NB4 (cell line): ENCODE measurements at regions not wholly inside any gene's neighbourhood (a gene's known extent, or its start where the extent isn't known, plus 50 kb on each side); places are given as distances from the start of the nearest gene placed in this dataset.
A peak's percentile ranks its signal among the peaks of the same experiment; 100 is the strongest.

ENCODE experiments used
- CTCF ChIP-seq: IDR thresholded peaks from one replicate; pipeline ENCODE4 v1.5.1; 2012; ENCODE audit warnings: low read depth, low read length
- MAX ChIP-seq: IDR thresholded peaks from 2 replicates; pipeline ENCODE4 v1.6.1; 2011; ENCODE audit warnings: low read depth, low read length

DNA sequence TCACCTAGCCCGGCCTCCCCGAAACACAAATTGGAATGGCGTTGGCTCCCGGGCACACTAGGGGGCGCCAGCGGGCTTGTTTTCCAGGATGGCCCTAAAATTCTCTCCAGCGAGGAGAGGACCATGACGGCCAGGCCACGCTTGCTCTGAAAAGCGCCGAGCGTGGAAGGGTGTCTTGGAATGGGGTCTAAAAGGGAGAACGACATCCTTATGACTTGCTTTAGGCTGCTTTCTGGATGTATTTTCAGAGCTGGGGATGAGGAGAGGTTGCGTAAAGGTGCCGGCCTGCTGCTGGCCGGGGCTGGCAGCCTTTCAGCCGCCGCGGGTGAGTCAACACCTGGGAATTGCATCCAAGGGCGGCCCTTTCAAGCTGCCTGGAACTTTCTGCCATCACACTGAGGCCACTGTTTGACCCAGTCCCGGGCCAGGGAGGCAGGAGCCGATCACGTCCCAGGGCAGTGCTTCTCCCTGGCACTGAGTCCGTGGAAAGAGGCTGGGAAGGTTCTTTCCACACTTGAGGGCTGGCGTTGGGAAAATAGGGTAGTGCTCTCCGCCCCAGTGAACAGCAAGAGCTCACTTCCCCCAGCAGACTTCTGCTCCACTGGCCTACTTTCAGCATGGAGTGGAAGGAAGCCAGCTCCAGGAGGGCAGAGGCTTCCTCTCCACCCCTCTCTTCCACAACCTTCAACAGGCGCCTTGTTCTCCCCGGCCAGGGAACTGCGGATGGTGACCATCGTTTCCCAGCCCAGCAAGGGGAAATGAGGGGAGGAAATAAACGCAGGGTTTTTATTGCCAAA, 216.2 kb downstream of the TTC8 start:
- TF ChIP-seq CTCF (peak; percentile 80), MAX (no peak)
